Heart left ventricle (tissue), 16 donors: ENCODE measurements at regions not wholly inside any gene's neighbourhood (a gene's known extent, or its start where the extent isn't known, plus 50 kb on each side); places are given as distances from the start of the nearest gene placed in this dataset.

Experiments
- ATAC-seq, 4 donors: fragments of 200-7000 bp; cut with Tn5 transposase; one replicate each; pipeline ENCODE4 v1.9.1; 2020 to 2022; ENCODE audit warnings: moderate library complexity in 4 of 4, mild to moderate bottlenecking in 3 of 4, moderate number of reproducible peaks in 1 of 4
- DNase-seq, 5 donors: peaks; one replicate each; pipeline ENCODE4 v3.0.0-alpha.2; 2020
- H3K27ac ChIP-seq, 12 donors: fragments of 200-600 bp; sonication (generic) in 4 of 12; one replicate each; pipeline versions ENCODE4 v1.5.0 to v1.8.0; 2016 to 2022; ENCODE audit warnings: mild to moderate bottlenecking in 2 of 12
- H3K27me3 ChIP-seq, 9 donors: fragments of 200-600 bp; sonication (generic) in 2 of 9; one replicate each; pipeline versions ENCODE4 v1.5.1 to v1.8.0; 2016 to 2022; ENCODE audit warnings: mild to moderate bottlenecking in 3 of 9
- H3K36me3 ChIP-seq, 9 donors: fragments of 200-600 bp; sonication (generic) in 2 of 9; one replicate each; pipeline versions ENCODE4 v1.5.0 to v1.8.0; 2018 to 2022; ENCODE audit warnings: mild to moderate bottlenecking in 2 of 9
- H3K4me1 ChIP-seq, 12 donors: fragments of 200-600 bp; sonication (generic) in 4 of 12; one replicate each; pipeline versions ENCODE4 v1.5.0 to v1.8.0; 2016 to 2022; ENCODE audit warnings: mild to moderate bottlenecking in 3 of 12
- H3K4me3 ChIP-seq, 12 donors: fragments of 200-600 bp; sonication (generic) in 4 of 12; one replicate each; pipeline versions ENCODE4 v1.5.0 to v1.8.0; 2017 to 2022; ENCODE audit warnings: mild to moderate bottlenecking in 9 of 12, moderate library complexity in 4 of 12
- H3K9me3 ChIP-seq, 12 donors: fragments of 200-600 bp; sonication (generic) in 4 of 12; one replicate each; pipeline versions ENCODE4 v1.5.0 to v1.8.0; 2016 to 2022; ENCODE audit warnings: mild to moderate bottlenecking in 1 of 12
- CTCF ChIP-seq, 12 donors: fragments of 200-600 bp; sonication (generic) in 4 of 12; IDR thresholded peaks; one replicate each; pipeline versions ENCODE4 v1.5.0 to v1.8.0; 2018 to 2022; ENCODE audit warnings: antibody characterized with exemption in 12 of 12, mild to moderate bottlenecking in 5 of 12
- POLR2A ChIP-seq, 2 donors: fragments of 450-650 bp; IDR thresholded peaks; one replicate each; pipeline ENCODE4 v1.6.1; 2017; ENCODE audit warnings: antibody characterized with exemption in 2 of 2, mild to moderate bottlenecking in 2 of 2, moderate library complexity in 2 of 2
- WGBS, 4 donors: extraction: QIAGEN DNeasy Blood & Tissue Kit in 2 of 4; methylation state at CpG; one replicate each; pipeline versions ENCODE4 v1.1.5 to v1.1.7; 2013 to 2018; 5-methylcytosine and 5-hydroxymethylcytosine counted together
- intact Hi-C, 10 donors: fragments of 100-400 bp; cut with DNase I; formaldehyde crosslinking; loops; one replicate each; pipeline versions ENCODE4 v1.11.1 to v1.14.2; 2022
- donor health status: ischemic (EF 13 %, LVEDD 7.1; RV severe dilation, severe dysfunction).
- donor health status: healthy with polysubstance abuse.
- donor health status: DM: no; HTN: yes; CAD: no.
- donor health status: DM: no; HTN: no; CAD: no.
- donor health status: ischemic (EF 25% LVEDD 6.9; RV normal size, moderate dysfunction).
- donor health status: ischemic (EF 25% LVEDD 5.7; RV mildly dilated, moderate dysfunction).
- donor health status: healthy.
- donor health status: DM: yes; HTN: yes; CAD: no.
- donor health status: ischemic (EF 35%, LVEDD 5.7; RV mildly dilated, moderate dysfunction).
- donor health status: nonischemic (EF 11% LVEDD 7.7; RV severe dilation, severe dysfunction).
- donor health status: DM: yes; HTN: yes; CAD: no.
- donor health status: PGD.
- donor health status: ischemic (EF 29% LVEDD 5.4; RV normal size, mild dysfunction).
- donor health status: nonischemic (EF 23%, LVEDD 6.1; RV moderate dilation, normal function).

- ATAC-seq, result no peak
- Histone ChIP-seq H3K27me3 (no peaks in the 10 kb centered on the region), H3K9me3 (no peaks in the 10 kb centered on the region), H3K4me3 (no peak overlapping the region), H3K27ac (no peak overlapping the region), H3K4me1 (no peaks in the 10 kb centered on the region), H3K36me3 (no peaks in the 10 kb centered on the region)
- TF ChIP-seq POLR2A (IDR thresholded peaks at IDR 0.05) (no peak), CTCF (IDR thresholded peaks at IDR 0.05) (no peak)
- WGBS, 4 donors, result 52 to 58% (median 56%) methylated on average over 3 of the region's 3 CpGs
- no peak for DNase-seq
- intact Hi-C loops, result no loop called here
Observed at GRCh38 chr12:71005166-71005565, 84.6 kb upstream of the PTPRR start.

DNA sequence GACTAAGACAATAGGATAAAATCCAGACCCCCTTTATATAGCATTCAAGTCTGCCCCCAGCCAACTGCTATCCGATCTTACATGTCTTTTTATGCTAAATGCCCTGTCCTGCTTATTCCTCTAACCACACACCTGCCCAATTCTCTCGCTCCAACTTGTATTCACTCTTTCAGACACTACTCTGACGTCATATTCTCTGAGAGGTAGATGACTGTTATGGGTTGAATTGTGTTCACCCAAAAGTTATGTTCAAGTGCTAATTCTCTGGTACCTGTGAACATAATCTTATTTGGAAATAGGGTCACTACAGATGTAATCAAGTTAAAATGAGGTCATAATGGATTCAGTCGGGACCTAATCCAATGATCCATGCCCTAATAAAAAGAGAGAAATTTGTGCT lies 84.0 kb upstream of the PTPRR start:
- Histone ChIP-seq H3K27ac (no peak overlapping the region), H3K4me3 (no peak overlapping the region), H3K4me1 (no peaks in the 10 kb centered on the region), H3K27me3 (no peaks in the 10 kb centered on the region), H3K9me3 (no peaks in the 10 kb centered on the region), H3K36me3 (no peaks in the 10 kb centered on the region)
- DNase-seq (no peak), ATAC-seq (no peak)
- WGBS, 4 donors, result 91 to 93% (median 92%) methylated on average over 4 of the region's 4 CpGs
- intact Hi-C loops, result no loop called here
- no peak for TF ChIP-seq CTCF (IDR thresholded peaks at IDR 0.05)
- TF ChIP-seq POLR2A (IDR thresholded peaks at IDR 0.05), result no peak

GRCh38 chr12:71000748-71001147 lies 80.2 kb upstream of the PTPRR start:
- WGBS, 4 donors, result 91 to 100% (median 96%) methylated on average over 1 of the region's 1 CpG
- ATAC-seq (no peak), DNase-seq (no peak)
- no peaks in the 10 kb centered on the region for H3K36me3 ChIP-seq
- H3K27me3 ChIP-seq, result no peaks in the 10 kb centered on the region
- H3K9me3 ChIP-seq, result no peaks in the 10 kb centered on the region
- no peak for TF ChIP-seq POLR2A (IDR thresholded peaks at IDR 0.05)
- no peak for TF ChIP-seq CTCF (IDR thresholded peaks at IDR 0.05)
- intact Hi-C loops, result no loop called here
- H3K4me3 ChIP-seq, result no peak overlapping the region
- H3K4me1 ChIP-seq, result no peaks in the 10 kb centered on the region
- H3K27ac ChIP-seq, result no peak overlapping the region

DNA sequence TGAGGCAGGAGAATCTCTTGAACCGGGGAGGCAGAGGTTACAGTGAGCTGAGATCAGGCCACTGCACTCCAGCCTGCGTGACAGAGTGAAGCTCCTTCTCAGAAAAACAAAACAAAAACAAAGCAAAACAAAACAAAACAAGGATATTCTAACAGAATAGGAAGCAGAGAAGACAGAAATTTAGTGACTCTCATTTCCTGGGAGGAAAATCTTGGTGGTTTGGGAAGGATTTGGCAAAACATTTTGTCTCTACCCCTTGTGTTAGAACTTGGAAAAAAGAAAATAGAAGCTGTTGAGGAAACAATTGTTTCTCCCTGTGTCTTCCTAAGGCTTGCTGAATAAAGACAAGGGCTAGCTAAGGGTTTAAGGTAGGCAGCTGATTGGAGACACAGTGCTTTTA lies 79.7 kb upstream of the PTPRR start:
- intact Hi-C loops, result no loop called here
- TF ChIP-seq POLR2A (IDR thresholded peaks at IDR 0.05) (no peak), CTCF (IDR thresholded peaks at IDR 0.05) (no peak)
- Histone ChIP-seq H3K27me3 (no peaks in the 10 kb centered on the region), H3K9me3 (no peaks in the 10 kb centered on the region), H3K27ac (no peak overlapping the region), H3K4me3 (no peak overlapping the region), H3K36me3 (no peaks in the 10 kb centered on the region), H3K4me1 (no peaks in the 10 kb centered on the region)
- WGBS, 4 donors, result 79 to 85% (median 81%) methylated on average over 2 of the region's 2 CpGs
- ATAC-seq, result no peak
- no peak for DNase-seq
